ENCODE measurements at regions not wholly inside any gene's neighbourhood (a gene's known extent, or its start where the extent isn't known, plus 50 kb on each side); places are given as distances from the start of the nearest gene placed in this dataset.

DNA sequence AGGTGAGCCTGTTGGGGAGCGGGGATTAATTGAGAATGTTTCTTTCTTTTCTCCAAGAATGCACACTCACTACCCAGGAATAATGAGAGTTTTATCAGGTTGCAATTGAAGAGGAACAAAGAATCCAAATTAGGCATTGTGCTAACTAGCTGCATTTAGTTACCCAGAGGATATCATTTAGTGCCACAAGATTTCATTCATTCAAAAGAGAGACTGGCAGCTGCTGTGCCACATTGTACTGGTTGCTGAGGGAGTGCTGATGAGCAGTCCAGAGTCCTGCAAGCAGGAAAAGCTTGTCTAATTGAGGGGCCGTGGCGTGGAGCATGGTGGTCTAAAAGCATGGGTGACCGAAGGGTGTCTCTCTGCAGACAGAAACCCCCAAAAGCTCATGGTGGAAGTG, 97.6 kb downstream of the CTAGE1 start:
- H3K4me3 ChIP-seq: no peak overlapping the region
- no peak for DNase-seq (ENCODE audit: low spot score)
- TF ChIP-seq, protein P1, sequence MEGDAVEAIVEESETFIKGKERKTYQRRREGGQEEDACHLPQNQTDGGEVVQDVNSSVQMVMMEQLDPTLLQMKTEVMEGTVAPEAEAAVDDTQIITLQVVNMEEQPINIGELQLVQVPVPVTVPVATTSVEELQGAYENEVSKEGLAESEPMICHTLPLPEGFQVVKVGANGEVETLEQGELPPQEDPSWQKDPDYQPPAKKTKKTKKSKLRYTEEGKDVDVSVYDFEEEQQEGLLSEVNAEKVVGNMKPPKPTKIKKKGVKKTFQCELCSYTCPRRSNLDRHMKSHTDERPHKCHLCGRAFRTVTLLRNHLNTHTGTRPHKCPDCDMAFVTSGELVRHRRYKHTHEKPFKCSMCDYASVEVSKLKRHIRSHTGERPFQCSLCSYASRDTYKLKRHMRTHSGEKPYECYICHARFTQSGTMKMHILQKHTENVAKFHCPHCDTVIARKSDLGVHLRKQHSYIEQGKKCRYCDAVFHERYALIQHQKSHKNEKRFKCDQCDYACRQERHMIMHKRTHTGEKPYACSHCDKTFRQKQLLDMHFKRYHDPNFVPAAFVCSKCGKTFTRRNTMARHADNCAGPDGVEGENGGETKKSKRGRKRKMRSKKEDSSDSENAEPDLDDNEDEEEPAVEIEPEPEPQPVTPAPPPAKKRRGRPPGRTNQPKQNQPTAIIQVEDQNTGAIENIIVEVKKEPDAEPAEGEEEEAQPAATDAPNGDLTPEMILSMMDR (IDR thresholded peaks at IDR 0.05): no peak
- no peak overlapping the region for H3K27ac ChIP-seq

- TF ChIP-seq, protein P1 (IDR thresholded peaks at IDR 0.05): no peak
- no peak for DNase-seq (ENCODE audit: low spot score)
- H3K4me3 ChIP-seq: no peak overlapping the region
- no peak overlapping the region for H3K27ac ChIP-seq
Measured at GRCh38 chr18:22318745-22319407, 98.8 kb downstream of the CTAGE1 start.

GRCh38 chr18:22314420-22314819, 103.3 kb downstream of the CTAGE1 start:
- TF ChIP-seq, protein P1 (IDR thresholded peaks at IDR 0.05): no peak
- Histone ChIP-seq H3K27ac (no peak overlapping the region), H3K4me3 (no peak overlapping the region)
- DNase-seq (ENCODE audit: low spot score): no peak

DNA sequence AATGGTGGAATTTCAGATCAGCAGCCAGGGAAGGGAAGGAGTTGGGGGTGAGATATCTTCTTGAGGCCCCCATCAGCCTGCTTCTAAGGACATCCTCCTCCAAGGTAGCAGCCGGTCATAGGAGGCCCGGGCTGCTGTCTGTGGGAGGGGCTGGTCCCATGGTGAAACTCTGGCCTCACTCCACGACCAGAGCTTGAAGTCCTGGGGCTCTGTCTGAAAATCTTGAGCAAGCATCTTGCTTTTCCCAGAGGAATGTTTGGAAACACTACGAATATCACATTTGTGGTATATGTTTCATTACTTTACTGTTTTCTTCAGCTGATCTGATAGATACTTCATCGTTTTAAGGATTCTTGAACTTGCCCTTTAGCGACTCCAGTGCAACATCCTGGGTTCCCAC, 103.7 kb downstream of the CTAGE1 start:
- no peak for DNase-seq (ENCODE audit: low spot score)
- Histone ChIP-seq H3K4me3 (no peak overlapping the region), H3K27ac (no peak overlapping the region)
- TF ChIP-seq, protein P1 (IDR thresholded peaks at IDR 0.05): no peak

DNA sequence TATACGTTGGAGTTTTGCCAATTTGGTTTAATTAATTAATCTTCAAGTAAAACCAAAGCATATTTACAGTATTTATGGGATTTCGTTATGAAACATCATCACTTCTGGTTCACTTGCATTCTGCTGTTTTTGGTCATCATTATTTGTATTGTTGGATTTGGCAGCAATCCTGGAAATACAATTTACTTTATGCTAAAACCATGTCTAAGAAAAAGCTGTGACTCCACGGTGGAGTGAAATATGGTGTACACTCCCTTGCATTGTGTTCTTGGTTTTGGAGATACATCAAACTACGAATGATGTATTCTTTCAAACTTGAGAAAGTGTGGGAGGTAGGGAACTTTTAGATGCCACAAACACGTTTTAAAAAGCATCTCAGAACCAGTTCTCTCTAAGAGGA, 106.4 kb downstream of the CTAGE1 start:
- H3K4me3 ChIP-seq: no peak overlapping the region
- DNase-seq (ENCODE audit: low spot score): no peak
- TF ChIP-seq, protein P1 (IDR thresholded peaks at IDR 0.05): no peak
- no peak overlapping the region for H3K27ac ChIP-seq

- TF ChIP-seq, protein P1 (IDR thresholded peaks at IDR 0.05): no peak
- DNase-seq (ENCODE audit: low spot score): no peak
- H3K27ac ChIP-seq: no peak overlapping the region
- H3K4me3 ChIP-seq: no peak overlapping the region
Measured at GRCh38 chr18:22309191-22309590, 108.5 kb downstream of the CTAGE1 start.

- TF ChIP-seq, protein P1 (IDR thresholded peaks at IDR 0.05): no peak
- DNase-seq (ENCODE audit: low spot score): no peak
- H3K4me3 ChIP-seq: no peak overlapping the region
- no peak overlapping the region for H3K27ac ChIP-seq
Measured at GRCh38 chr18:22307528-22307927, 110.2 kb downstream of the CTAGE1 start.
